ENCODE measurements at regions not wholly inside any gene's neighbourhood (a gene's known extent, or its start where the extent isn't known, plus 50 kb on each side); places are given as distances from the start of the nearest gene placed in this dataset.

GRCh38 chr18:37956020-37956419, 390.4 kb upstream of the CELF4 start (continued):
- TF ChIP-seq ZNF462 (CRISPR knock-in tag; IDR thresholded peaks at IDR 0.05) (no peak), CREB1 (CRISPR knock-in tag; IDR thresholded peaks at IDR 0.05; ENCODE audit: low read depth) (no peak), ZNF331 (CRISPR knock-in tag; IDR thresholded peaks at IDR 0.05; ENCODE audit: low read depth) (no peak)

GRCh38 chr18:37955201-37955600, 389.6 kb upstream of the CELF4 start:
- no peaks in the 10 kb centered on the region for H3K79me2 ChIP-seq (replicated peaks; ENCODE audit: insufficient read depth)
- DNase-seq (ENCODE audit: low spot score) (no peak), ATAC-seq (no peak)
- Mint-ChIP-seq H3K27me3 (ENCODE audit: insufficient read depth, low read depth, poor library complexity) (no peaks in the 10 kb centered on the region), H3K36me3 (ENCODE audit: low read depth) (peaks cover 8% of the 10 kb centered on the region; the same call in 2 of the 3 replicates), H3K4me3 (no peak overlapping the region), H3K4me1 (no peaks in the 10 kb centered on the region), H3K9me3 (peaks cover 22% of the 10 kb centered on the region; the same call in 2 of the 3 replicates), H3K27ac (no peak overlapping the region)
- no peak overlapping the region for H3K4me2 ChIP-seq
- no peaks in the 10 kb centered on the region for H3K36me3 ChIP-seq (ENCODE audit: insufficient read depth)
- no peaks in the 10 kb centered on the region for H3K4me1 ChIP-seq (ENCODE audit: insufficient read depth)
- H3K27ac ChIP-seq (ENCODE audit: low read depth): no peak overlapping the region
- no peaks in the 10 kb centered on the region for H4K20me1 ChIP-seq (replicated peaks; ENCODE audit: insufficient read depth)
- no peak overlapping the region for H3K4me3 ChIP-seq
- no peak overlapping the region for H2AFZ ChIP-seq
- no peaks in the 10 kb centered on the region for H3F3A ChIP-seq (replicated peaks; ENCODE audit: low read depth)
- H3K27me3 ChIP-seq (ENCODE audit: insufficient read depth): no peaks in the 10 kb centered on the region
- no peaks in the 10 kb centered on the region for H3K9me2 ChIP-seq (ENCODE audit: insufficient read depth)
- TF ChIP-seq REST (IDR thresholded peaks at IDR 0.05; ENCODE audit: unreplicated experiment) (no peak), CTCF (conservative IDR thresholded peaks at IDR 0.05; ENCODE audit: low read depth in 2 of 2) (no peak), ZNF331 (CRISPR knock-in tag; IDR thresholded peaks at IDR 0.05; ENCODE audit: low read depth) (no peak), JUNB (IDR thresholded peaks at IDR 0.05; ENCODE audit: unreplicated experiment) (no peak)

Data from GM23338 (cell line).